Colon (tissue), 2 donors: ENCODE measurements at regions not wholly inside any gene's neighbourhood (a gene's known extent, or its start where the extent isn't known, plus 50 kb on each side); places are given as distances from the start of the nearest gene placed in this dataset.

Source experiments
- FAIRE-seq: peaks from 2 replicates; lab custom pipeline; 2012; peaks lifted over from hg19 to GRCh38; lab: Jason Lieb, UNC
- donor health status: control.
- donor health status: control.

- FAIRE-seq: no peak
These were observed 552.6 kb downstream of the GBA3 start for GRCh38 chr4:23245203-23245832.

GRCh38 chr4:23242962-23243361, 550.2 kb downstream of the GBA3 start:
- no peak for FAIRE-seq

GRCh38 chr4:23241408-23241807, 548.7 kb downstream of the GBA3 start:
- FAIRE-seq: no peak

GRCh38 chr4:23238848-23239247, 546.1 kb downstream of the GBA3 start:
- no peak for FAIRE-seq

GRCh38 chr4:23237771-23238170, 545.0 kb downstream of the GBA3 start:
- no peak for FAIRE-seq

- no peak for FAIRE-seq
These were observed 543.1 kb downstream of the GBA3 start for GRCh38 chr4:23235628-23236390.

GRCh38 chr4:23234716-23235115, 542.0 kb downstream of the GBA3 start:
- no peak for FAIRE-seq

- FAIRE-seq: no peak
These were observed 541.3 kb downstream of the GBA3 start for GRCh38 chr4:23234018-23234417.

GRCh38 chr4:23233596-23233995, 540.9 kb downstream of the GBA3 start:
- no peak for FAIRE-seq

- no peak for FAIRE-seq
These were observed 540.2 kb downstream of the GBA3 start for GRCh38 chr4:23232987-23233386.

- FAIRE-seq: no peak
These were observed 532.8 kb downstream of the GBA3 start for GRCh38 chr4:23225564-23225963.

- no peak for FAIRE-seq
These were observed 532.1 kb downstream of the GBA3 start for GRCh38 chr4:23224684-23225420.

GRCh38 chr4:23220911-23221310, 528.2 kb downstream of the GBA3 start:
- FAIRE-seq: no peak

- FAIRE-seq: no peak
These were observed 527.2 kb downstream of the GBA3 start for GRCh38 chr4:23219779-23220408.

- FAIRE-seq: no peak
These were observed 520.5 kb downstream of the GBA3 start for GRCh38 chr4:23213198-23213597.

GRCh38 chr4:23212558-23212957, 519.8 kb downstream of the GBA3 start:
- FAIRE-seq: no peak

GRCh38 chr4:23207059-23207458, 514.3 kb downstream of the GBA3 start:
- FAIRE-seq: no peak

GRCh38 chr4:23202712-23203247, 510.0 kb downstream of the GBA3 start:
- FAIRE-seq: no peak

GRCh38 chr4:23194751-23195150, 502.0 kb downstream of the GBA3 start:
- FAIRE-seq: no peak

GRCh38 chr4:23174179-23174578, 481.4 kb downstream of the GBA3 start:
- no peak for FAIRE-seq

- FAIRE-seq: no peak
These were observed 479.2 kb downstream of the GBA3 start for GRCh38 chr4:23171976-23172375.

- no peak for FAIRE-seq
These were observed 477.0 kb downstream of the GBA3 start for GRCh38 chr4:23169608-23170311.
